ENCODE measurements at regions not wholly inside any gene's neighbourhood (a gene's known extent, or its start where the extent isn't known, plus 50 kb on each side); places are given as distances from the start of the nearest gene placed in this dataset.

GRCh38 chr18:32835951-32836350 lies 63.1 kb upstream of the KLHL14 start:
- H3K36me3 ChIP-seq = no peaks in the 10 kb centered on the region
- no peaks in the 10 kb centered on the region for H3K27me3 ChIP-seq
- no peak for DNase-seq
- no peak overlapping the region for H3K4me3 ChIP-seq (replicated peaks in 1 of 3)
- no peaks in the 10 kb centered on the region for H3K9me3 ChIP-seq
- intact Hi-C loops (cut with DNase I) = no loop called here
- no peaks in the 10 kb centered on the region for H3K4me1 ChIP-seq
- H3K27ac ChIP-seq = no peak overlapping the region
- no peak for TF ChIP-seq POLR2A (IDR thresholded peaks at IDR 0.05)
- no peak for TF ChIP-seq CTCF (IDR thresholded peaks at IDR 0.05)

- TF ChIP-seq CTCF (IDR thresholded peaks at IDR 0.05) = no peak
- no peak for TF ChIP-seq POLR2A (IDR thresholded peaks at IDR 0.05)
- no peak for DNase-seq
- Histone ChIP-seq H3K4me3 (replicated peaks in 1 of 3) (no peak overlapping the region), H3K9me3 (no peaks in the 10 kb centered on the region), H3K36me3 (no peaks in the 10 kb centered on the region), H3K4me1 (no peaks in the 10 kb centered on the region), H3K27ac (no peak overlapping the region), H3K27me3 (no peaks in the 10 kb centered on the region)
- WGBS, 2 donors = 63 to 78% methylated on average over 4 of the region's 4 CpGs
- intact Hi-C loops (cut with DNase I) = no loop called here
Measured at GRCh38 chr18:32831781-32832180, 59.0 kb upstream of the KLHL14 start.

- DNase-seq = no peak
- TF ChIP-seq POLR2A (IDR thresholded peaks at IDR 0.05) (no peak), CTCF (IDR thresholded peaks at IDR 0.05) (no peak)
- Histone ChIP-seq H3K27ac (no peak overlapping the region), H3K27me3 (no peaks in the 10 kb centered on the region), H3K36me3 (no peaks in the 10 kb centered on the region), H3K4me3 (replicated peaks in 1 of 3) (no peak overlapping the region), H3K9me3 (no peaks in the 10 kb centered on the region), H3K4me1 (no peaks in the 10 kb centered on the region)
- intact Hi-C loops (cut with DNase I) = no loop called here
- 74 to 76% methylated on average over 6 of the region's 6 CpGs for WGBS, 2 donors
Measured at GRCh38 chr18:32823226-32823625, 50.4 kb upstream of the KLHL14 start.

All from thyroid gland (tissue), 4 donors.